ENCODE measurements at regions not wholly inside any gene's neighbourhood (a gene's known extent, or its start where the extent isn't known, plus 50 kb on each side); places are given as distances from the start of the nearest gene placed in this dataset.

DNA sequence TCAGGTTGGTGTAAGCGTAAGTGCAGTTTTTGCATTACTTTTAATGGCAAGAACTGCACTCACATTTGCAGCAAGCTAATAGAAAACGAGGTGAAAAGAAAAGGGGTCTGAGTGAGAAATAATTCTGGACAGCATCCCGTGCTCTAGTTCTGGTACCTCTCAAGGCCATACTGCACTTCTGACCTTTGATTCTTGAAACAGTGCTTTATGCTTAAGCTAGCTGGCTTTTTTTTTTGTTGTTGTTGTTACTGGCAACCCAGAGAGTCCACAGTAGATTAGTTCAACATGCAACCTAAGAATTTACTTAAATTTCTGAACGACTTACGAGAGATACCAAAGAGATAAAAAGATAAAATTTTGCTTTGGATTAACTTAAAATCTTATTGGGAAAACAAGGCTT is 75.2 kb upstream of the PRKD1 start:
- Mint-ChIP-seq H3K27me3 (peaks cover 16% of the 10 kb centered on the region), H3K36me3 (no peaks in the 10 kb centered on the region), H3K27ac (no peak overlapping the region), H3K4me1 (ENCODE audit: unreplicated experiment) (peaks cover 18% of the 10 kb centered on the region), H3K4me3 (no peak overlapping the region), H3K9me3 (no peaks in the 10 kb centered on the region)
- TF ChIP-seq, protein P1, sequence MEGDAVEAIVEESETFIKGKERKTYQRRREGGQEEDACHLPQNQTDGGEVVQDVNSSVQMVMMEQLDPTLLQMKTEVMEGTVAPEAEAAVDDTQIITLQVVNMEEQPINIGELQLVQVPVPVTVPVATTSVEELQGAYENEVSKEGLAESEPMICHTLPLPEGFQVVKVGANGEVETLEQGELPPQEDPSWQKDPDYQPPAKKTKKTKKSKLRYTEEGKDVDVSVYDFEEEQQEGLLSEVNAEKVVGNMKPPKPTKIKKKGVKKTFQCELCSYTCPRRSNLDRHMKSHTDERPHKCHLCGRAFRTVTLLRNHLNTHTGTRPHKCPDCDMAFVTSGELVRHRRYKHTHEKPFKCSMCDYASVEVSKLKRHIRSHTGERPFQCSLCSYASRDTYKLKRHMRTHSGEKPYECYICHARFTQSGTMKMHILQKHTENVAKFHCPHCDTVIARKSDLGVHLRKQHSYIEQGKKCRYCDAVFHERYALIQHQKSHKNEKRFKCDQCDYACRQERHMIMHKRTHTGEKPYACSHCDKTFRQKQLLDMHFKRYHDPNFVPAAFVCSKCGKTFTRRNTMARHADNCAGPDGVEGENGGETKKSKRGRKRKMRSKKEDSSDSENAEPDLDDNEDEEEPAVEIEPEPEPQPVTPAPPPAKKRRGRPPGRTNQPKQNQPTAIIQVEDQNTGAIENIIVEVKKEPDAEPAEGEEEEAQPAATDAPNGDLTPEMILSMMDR (conservative IDR thresholded peaks at IDR 0.05) = no peak
- DNase-seq (ENCODE audit: extremely low spot score, unreplicated experiment) = no peak

DNA sequence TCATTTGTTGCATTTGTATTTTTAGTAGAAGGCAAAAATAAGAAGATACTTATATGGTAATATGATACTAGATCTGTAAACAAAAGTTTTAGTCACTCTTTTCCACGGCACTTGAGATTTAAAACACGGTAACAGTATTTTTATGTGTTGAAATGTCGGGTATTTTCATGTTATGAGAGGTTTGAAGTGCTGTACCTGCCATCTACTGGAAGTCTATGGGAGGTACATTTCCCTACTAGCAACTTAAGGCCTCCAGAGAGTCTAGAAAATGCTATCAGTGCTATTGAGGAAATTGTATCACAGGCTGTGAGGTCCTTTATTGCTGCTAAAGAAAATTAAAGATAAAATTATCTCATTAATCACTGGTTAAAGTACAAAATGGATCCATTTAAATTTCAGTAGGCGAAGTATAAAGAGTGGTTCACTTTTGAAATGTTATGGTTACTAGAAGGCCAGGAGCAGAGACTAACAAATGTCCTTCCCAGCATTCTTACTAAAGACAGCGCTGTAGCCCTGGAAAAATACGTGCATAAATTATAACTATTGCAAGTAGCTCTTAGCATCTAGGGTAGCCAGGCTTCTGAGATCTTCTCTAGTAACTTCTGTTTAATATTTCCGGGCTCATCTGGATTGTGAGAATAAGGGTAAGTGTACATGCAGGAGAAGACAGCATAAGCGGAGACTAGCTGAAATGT is 77.6 kb upstream of the PRKD1 start:
- no peak for DNase-seq (ENCODE audit: extremely low spot score, unreplicated experiment)
- TF ChIP-seq, protein P1 (conservative IDR thresholded peaks at IDR 0.05) = peak; percentile 86
- peaks cover 16% of the 10 kb centered on the region for H3K27me3 Mint-ChIP-seq
- no peaks in the 10 kb centered on the region for H3K9me3 Mint-ChIP-seq
- no peaks in the 10 kb centered on the region for H3K36me3 Mint-ChIP-seq
- H3K4me1 Mint-ChIP-seq (ENCODE audit: unreplicated experiment) = peaks cover 18% of the 10 kb centered on the region
- no peak overlapping the region for H3K27ac Mint-ChIP-seq
- no peak overlapping the region for H3K4me3 Mint-ChIP-seq

- no peak for DNase-seq (ENCODE audit: extremely low spot score, unreplicated experiment)
- Mint-ChIP-seq H3K27ac (no peak overlapping the region), H3K4me1 (ENCODE audit: unreplicated experiment) (peaks cover 17% of the 10 kb centered on the region), H3K36me3 (no peaks in the 10 kb centered on the region), H3K27me3 (peaks cover 13% of the 10 kb centered on the region), H3K4me3 (no peak overlapping the region), H3K9me3 (no peaks in the 10 kb centered on the region)
- TF ChIP-seq, protein P1 (conservative IDR thresholded peaks at IDR 0.05) = no peak
Observed at GRCh38 chr14:30006695-30007094, 79.0 kb upstream of the PRKD1 start.

DNA sequence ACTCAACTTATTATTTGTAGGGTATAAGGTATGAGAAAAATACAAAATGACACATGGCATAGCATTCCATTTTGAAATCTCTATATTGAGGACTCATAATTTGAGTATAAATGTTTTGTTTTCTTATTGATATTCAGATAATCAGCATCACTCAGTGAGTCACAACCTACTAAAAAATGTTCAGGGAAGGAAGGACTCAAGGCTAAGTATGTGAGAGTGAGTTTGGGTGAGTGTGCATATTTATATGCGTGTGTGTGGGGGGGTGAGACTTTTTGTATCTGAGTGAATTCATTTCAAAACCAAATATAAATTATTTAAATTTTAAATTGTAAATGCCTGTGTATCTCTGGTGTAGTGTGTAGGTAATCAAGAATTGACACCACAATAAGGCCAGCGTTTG is 87.8 kb upstream of the PRKD1 start:
- peaks cover 17% of the 10 kb centered on the region for H3K27me3 Mint-ChIP-seq
- TF ChIP-seq, protein P1 (conservative IDR thresholded peaks at IDR 0.05) = no peak
- DNase-seq (ENCODE audit: extremely low spot score, unreplicated experiment) = no peak
- no peak overlapping the region for H3K4me3 Mint-ChIP-seq
- H3K9me3 Mint-ChIP-seq = no peaks in the 10 kb centered on the region
- no peak overlapping the region for H3K27ac Mint-ChIP-seq
- H3K36me3 Mint-ChIP-seq = no peaks in the 10 kb centered on the region
- H3K4me1 Mint-ChIP-seq (ENCODE audit: unreplicated experiment) = no peaks in the 10 kb centered on the region

DNA sequence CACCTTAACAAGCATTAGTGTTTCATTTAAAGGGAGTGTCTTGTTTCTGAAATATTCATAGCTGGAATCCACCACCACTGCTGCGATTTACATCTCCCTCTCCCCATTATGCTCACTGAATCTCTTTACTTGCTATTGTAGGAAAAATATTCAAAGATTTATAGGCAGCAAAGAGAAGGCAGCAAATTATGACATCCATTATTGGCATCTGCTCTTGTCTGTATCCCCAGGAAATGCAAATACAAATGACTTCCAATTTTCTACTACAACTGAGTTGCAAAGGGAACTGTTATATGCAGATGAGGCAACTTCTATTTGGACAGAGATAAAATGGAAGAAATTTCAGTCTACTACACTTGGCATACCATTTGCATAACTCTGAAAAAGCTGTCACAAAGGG is 88.4 kb upstream of the PRKD1 start:
- no peak overlapping the region for H3K4me3 Mint-ChIP-seq
- H3K27me3 Mint-ChIP-seq = peaks cover 17% of the 10 kb centered on the region
- no peak for DNase-seq (ENCODE audit: extremely low spot score, unreplicated experiment)
- no peaks in the 10 kb centered on the region for H3K36me3 Mint-ChIP-seq
- TF ChIP-seq, protein P1 (conservative IDR thresholded peaks at IDR 0.05) = no peak
- no peak overlapping the region for H3K27ac Mint-ChIP-seq
- no peaks in the 10 kb centered on the region for H3K9me3 Mint-ChIP-seq
- no peaks in the 10 kb centered on the region for H3K4me1 Mint-ChIP-seq (ENCODE audit: unreplicated experiment)

All from type B pancreatic cell (in vitro differentiated cells).